Activated gamma-delta T cell (primary cell): ENCODE measurements at regions not wholly inside any gene's neighbourhood (a gene's known extent, or its start where the extent isn't known, plus 50 kb on each side); places are given as distances from the start of the nearest gene placed in this dataset.

Source experiments
- DNase-seq: peaks from one replicate; lab custom pipeline; 2025; lab: John Stamatoyannopoulos, UW

DNA sequence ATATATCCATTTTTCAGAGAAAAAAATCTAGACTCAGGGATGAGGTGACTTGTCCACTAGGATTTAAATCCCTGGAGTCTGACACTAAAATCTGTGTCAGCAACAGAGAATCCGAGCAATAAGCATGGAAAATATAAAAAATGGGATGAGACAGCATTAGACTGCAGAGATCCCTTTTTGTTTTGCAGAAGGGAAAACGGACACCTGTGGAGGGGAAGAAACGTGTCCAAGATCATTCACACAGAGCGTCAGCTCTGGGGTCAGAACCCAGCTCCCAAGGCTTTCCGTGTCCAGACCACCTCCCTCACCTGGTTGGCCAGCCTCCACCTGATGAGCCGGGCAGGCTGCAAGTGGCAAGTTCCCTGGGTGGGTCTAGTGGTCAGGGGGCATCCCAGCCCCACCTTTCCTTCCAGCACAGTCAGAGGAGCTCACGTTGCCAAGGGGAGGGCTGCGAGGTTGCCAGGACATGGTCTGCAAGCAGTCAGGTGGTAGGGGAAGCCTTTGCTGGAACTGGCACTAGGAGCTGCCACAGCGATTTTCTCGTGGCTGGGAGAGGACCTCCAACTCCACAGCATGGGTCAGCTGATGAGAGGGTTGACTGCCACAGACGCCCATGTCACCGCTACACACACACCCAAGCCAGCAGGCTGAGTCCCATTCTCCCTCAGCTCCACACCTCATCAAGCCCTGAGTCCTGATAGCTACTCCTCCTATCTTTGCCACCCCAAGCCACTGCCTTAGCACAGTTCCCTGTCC is 65.9 kb upstream of the CPLX2 start:
- no peak for DNase-seq

DNA sequence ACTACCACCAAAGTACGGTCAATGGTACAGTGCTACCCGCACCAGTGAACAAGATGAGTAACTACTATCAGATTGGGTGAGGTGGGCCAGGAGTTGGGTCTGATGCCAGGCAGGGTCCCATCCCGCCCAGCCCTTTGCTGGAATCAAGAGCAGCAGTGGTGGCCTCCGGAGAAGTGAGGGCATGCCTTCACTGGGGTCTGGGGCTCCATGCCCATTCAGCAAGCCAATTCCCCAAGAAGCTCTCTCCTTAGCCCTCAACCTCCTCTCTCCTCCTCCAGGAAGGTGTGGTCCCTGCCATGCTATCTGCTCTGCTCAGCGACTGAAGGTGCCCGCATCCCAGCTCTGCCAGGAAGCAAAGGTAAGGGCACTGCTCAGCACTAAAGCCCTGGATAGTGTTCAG is 62.7 kb upstream of the CPLX2 start:
- no peak for DNase-seq

DNA sequence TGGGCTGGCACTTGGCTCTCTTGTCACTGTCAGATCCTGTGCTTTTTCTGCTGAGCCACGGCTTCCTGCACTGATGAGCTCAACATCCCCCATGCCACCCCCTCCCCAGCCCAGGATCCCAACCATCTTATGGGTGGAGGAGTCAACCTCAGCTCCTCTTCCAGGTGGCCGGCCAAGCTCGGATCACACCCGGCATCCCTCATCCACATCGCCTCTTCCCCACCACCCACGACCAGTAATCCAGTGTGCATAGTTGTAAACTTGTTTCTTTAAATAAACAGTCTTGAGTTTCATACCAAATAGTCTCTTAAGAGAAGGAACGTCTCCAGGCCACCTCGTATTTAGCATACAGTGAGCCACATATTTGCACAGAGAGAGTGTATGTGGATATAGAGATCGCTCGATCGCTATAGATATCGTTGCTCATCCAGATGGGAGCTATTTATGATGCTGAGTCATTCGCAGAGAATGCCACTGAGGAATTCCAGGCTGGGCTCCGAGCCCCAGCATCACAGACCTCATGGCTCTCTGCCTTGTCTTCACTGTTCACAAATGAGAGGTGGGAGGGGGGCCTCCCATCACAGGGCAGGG is 61.8 kb upstream of the CPLX2 start:
- no peak for DNase-seq

DNA sequence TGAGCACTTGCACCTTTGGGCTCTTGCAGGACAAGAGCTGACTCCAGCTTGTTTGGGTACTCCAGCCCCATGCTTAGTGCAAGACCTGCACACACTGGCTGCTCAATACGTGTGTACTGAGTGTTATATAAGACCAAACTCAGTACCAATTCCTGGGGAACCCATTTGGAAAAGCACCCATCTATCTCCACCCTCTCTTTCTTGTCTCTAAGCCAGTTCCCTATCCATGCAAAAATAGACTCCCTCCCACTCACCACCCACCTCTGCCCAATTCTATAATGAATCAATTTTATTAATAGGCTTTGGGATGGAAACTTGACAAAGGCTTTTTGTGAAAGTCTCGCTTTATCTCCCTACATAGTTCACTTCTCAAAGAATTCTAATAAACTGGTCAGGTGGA is 60.9 kb upstream of the CPLX2 start:
- no peak for DNase-seq

DNA sequence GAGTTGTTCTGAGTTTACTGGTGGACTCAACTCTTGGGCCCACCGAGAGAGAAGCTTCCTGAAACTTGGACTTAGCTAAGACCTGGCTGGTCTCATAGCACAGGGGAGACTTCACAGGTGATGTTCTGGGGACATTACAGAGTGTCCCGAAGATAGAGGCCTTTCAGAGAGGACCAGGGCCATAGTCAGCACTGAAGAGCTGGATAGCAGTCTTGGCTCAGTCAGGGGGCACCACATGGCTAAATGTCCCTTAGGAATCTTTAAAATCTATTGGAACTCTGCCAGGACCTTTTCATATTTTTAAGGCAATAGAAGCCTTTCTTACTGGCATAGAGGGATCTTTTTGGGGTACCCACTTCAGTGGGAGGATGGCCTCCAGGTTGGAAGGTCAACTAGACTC is 59.8 kb upstream of the CPLX2 start:
- no peak for DNase-seq

DNA sequence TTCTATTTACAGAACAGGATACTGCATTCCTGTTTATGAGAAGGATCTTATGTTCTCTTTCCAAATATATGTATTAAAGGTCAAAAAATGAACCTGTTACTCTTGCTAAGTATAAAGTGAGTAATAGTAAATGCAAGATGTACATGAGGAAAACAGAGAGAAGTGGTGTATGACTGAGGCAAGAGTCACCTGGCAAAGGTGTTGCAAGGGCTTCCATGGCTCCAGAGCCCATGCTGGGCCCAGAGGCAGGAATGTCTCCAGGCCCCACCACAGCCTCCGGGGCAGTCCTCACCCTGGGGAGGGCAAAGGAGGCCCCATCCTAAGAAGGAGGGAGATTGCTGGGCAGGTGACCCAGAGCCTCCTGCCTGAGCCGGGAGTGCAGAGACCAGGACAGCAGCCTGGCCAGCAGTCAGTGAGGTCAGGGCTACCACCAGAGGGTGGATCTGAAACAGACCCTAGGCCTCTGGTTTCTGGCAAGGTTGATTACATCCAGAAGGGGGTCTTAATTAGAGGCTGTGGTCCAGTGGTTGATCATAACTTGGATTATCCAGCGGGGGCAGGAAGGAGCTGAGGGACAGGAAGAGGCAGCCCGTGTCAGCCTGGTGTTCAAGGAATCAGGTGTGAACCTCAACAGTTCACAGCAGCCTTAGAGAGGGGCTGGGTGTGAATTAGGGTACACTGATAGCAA is 57.3 kb upstream of the CPLX2 start:
- DNase-seq = no peak

DNA sequence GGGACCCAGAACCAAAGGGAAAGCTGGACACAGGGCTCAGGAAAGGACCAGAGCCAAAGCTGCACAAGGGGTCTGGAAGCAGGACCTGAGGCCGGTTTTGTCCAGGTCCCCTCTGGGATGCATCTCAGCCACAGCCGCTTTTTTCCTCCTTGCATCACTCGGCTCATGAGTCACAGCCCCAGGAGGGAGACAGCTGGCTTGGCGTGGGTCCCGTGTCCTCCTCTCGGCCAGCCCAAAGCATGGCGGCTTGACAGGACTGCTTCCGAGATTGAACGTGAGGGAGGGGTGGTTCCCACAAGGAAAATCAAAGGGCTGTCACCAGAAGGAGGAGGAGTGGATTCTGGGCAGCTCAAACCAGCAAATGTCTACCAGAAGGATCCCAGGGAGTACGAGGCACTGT is 56.7 kb upstream of the CPLX2 start:
- DNase-seq = no peak

DNA sequence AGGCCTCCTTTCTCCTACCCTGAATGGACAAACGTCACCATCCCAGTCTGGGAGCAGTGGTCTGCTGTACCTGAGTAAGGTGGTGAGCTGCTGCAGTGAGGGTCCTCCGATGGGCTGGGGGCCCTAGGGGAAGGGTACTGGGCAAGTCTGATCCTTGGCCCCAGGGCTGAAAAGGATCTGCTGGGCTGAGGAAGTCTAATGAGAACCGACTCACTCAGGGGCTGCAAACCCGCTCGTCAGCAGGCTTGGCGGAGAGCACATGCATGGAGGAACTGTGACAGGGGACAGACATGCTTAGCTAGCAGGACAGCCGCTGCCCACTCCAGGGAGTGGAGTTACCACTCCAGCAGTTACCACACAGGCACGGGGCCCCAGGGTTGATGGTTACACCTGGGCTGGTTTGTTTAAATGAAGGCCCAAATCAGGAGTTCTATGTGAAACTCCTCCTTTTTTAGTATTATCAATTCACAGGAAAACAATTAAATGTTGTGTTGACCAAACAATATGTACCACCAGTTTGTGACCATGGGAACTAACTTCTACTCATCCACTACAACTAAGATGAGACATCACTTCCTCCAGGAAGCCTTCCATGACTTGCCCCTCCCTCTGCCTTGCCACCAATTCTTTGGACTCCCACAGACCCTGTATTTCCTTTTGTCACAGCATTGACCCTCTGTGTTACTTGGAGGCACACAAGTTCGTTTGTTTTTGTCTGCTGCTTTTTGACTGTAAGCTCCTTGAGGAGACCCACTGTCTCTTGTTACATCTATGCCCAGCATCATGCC is 56.1 kb upstream of the CPLX2 start:
- no peak for DNase-seq

DNA sequence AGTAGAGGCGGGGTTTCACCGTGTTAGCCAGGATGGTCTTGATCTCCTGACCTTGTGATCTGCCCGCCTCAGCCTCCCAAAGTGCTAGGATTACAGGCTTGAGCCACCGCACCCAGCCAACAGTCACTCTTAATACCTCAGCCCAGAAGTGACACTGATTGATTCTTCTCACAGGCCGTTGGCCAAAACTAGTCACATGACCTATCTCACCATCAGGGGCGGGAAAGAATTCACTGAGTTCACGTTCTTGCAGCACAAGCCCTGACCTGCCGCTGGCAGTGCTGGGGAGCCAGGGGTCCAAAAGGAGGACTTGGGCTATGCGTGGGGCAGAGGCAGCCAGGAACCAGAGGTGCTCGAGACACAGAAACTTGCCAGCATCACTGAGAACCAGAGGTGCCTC is 55.0 kb upstream of the CPLX2 start:
- DNase-seq = no peak

DNA sequence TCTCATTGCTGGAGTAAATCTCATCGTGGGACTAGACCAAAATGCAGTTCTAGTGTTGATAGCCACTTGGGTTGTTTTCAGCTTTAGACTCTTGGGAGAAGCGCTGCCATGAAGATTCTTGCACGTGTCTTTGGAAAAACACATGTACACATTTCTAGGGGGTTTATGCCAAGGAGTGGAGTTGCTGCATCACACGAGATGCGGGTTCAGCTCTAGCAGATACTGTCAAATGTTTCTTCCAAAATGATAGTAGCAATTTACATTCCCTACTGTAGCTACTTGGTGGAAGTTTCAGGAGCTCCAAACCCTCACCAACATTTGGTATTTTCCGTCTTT is 52.3 kb upstream of the CPLX2 start:
- DNase-seq = no peak

DNA sequence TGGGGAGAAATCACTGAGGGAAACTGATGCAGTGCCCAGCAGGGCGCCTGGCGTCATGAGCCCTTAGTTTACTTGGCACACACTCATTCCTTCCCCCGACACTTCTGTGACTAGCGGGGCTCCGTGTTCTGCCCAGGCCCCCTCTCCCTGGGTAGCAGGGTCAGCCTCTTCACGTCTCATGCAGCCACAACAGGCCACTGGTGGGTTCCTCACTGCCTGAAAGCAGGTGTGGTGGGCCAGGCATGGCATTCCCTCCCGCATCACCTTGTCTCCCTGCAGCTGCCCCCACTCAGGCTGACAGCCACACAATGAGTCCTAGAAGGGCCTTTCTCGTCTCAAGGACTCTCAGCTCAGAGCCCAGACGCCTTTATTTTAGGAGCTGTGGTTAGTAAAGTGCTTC is 51.1 kb upstream of the CPLX2 start:
- DNase-seq = no peak
